Spleen (tissue), 7 donors: ENCODE measurements at regions not wholly inside any gene's neighbourhood (a gene's known extent, or its start where the extent isn't known, plus 50 kb on each side); places are given as distances from the start of the nearest gene placed in this dataset.

Source experiments
- POLR2AphosphoS5 ChIP-seq, 3 donors: sonication (generic); formaldehyde crosslinking; IDR thresholded peaks; one replicate each; pipeline ENCODE4 v1.5.1; 2017; ENCODE audit warnings: antibody characterized with exemption in 3 of 3
- TF ChIP-seq, protein P1 (sequence below), 11 experiments: fragments of 200-600 bp in 7 of 11; fragments of 450-650 bp in 4 of 11; sonication (generic) in 4 of 11; IDR thresholded peaks in 8 of 11; conservative IDR thresholded peaks in 3 of 11; 1 replicate in 7 of 11; 2 replicates in 4 of 11; pipeline versions ENCODE4 v1.4.0 to v1.8.0; 2016 to 2021; ENCODE audit warnings: antibody characterized with exemption in 11 of 11, inconsistent platforms in 4 of 11, mild to moderate bottlenecking in 1 of 11
- donor health status: DM: no; HTN: no; CAD: no; lungs with moderate emphysema.
- donor health status: DM: no; HTN: no; CAD: no.
- donor health status: DM: no; HTN: no; CAD: no.

DNA sequence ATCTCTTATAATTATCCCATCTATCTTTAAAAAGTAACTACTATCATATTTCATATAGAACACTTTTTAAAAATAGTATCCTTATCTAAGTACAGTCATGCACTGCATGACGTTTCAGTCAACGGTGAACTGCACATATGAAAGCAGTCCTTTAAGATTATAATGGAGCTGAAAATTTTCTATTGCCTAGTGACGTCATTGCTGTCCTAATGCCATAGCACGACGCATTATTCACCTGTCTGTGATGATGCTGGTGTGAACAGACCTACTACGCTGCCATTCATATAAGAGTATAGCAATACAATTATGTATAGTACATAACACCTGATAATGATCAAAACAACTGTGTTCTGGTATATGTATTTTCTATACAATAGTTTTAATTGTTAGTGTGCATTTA, 225.0 kb downstream of the SOX2 start:
- TF ChIP-seq, protein P1, sequence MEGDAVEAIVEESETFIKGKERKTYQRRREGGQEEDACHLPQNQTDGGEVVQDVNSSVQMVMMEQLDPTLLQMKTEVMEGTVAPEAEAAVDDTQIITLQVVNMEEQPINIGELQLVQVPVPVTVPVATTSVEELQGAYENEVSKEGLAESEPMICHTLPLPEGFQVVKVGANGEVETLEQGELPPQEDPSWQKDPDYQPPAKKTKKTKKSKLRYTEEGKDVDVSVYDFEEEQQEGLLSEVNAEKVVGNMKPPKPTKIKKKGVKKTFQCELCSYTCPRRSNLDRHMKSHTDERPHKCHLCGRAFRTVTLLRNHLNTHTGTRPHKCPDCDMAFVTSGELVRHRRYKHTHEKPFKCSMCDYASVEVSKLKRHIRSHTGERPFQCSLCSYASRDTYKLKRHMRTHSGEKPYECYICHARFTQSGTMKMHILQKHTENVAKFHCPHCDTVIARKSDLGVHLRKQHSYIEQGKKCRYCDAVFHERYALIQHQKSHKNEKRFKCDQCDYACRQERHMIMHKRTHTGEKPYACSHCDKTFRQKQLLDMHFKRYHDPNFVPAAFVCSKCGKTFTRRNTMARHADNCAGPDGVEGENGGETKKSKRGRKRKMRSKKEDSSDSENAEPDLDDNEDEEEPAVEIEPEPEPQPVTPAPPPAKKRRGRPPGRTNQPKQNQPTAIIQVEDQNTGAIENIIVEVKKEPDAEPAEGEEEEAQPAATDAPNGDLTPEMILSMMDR (IDR thresholded peaks at IDR 0.05 in 8 of 11, conservative IDR thresholded peaks at IDR 0.05 in 3 of 11): no peak
- TF ChIP-seq POLR2AphosphoS5 (IDR thresholded peaks at IDR 0.05): no peak
